IMR-90 (cell line): ENCODE measurements at regions not wholly inside any gene's neighbourhood (a gene's known extent, or its start where the extent isn't known, plus 50 kb on each side); places are given as distances from the start of the nearest gene placed in this dataset.

Experiments
- ATAC-seq: fragments of 200-7000 bp; cut with Tn5 transposase; 2 replicates; pipeline ENCODE4 v1.9.1; 2020; ENCODE audit warnings: low read depth, mild to moderate bottlenecking, moderate library complexity
- BruUV-seq: library from RNA; stranded (reverse); fragments of 400-500 nt; replicated peaks from 2 replicates; lab custom pipeline; 2021; lab: Mats Ljungman, UMichigan
- CTCF ChIA-PET: fragments of 300-600 bp; formaldehyde crosslinking; extraction: SDS; loops from one replicate; lab custom pipeline; 2021; ENCODE audit warnings: antibody characterized with exemption; lab: Yijun Ruan, JAX
- POLR2A ChIA-PET: fragments of 300-600 bp; sonication (Branson Sonifier 250); formaldehyde crosslinking; loops from one replicate; lab custom pipeline; 2022; ENCODE audit warnings: antibody characterized with exemption; ENCODE audit not compliant: unreplicated experiment; lab: Charles Lee
- DNase-seq: peaks from one replicate; pipeline ENCODE4 v3.0.0; 2013
- H2AFZ ChIP-seq: replicated peaks from 2 replicates; pipeline ENCODE3; 2013; ENCODE audit warnings: low read length, mild to moderate bottlenecking; ENCODE audit not compliant: poor library complexity
- H2AK5ac ChIP-seq: 2 replicates; pipeline ENCODE4 v1.6.1; 2013; ENCODE audit warnings: low read depth, low read length, inconsistent platforms
- H2AK9ac ChIP-seq: replicated peaks from 2 replicates; pipeline ENCODE3; 2013; ENCODE audit warnings: mild to moderate bottlenecking, low read depth, low read length, moderate library complexity; ENCODE audit not compliant: poor library complexity
- H2BK120ac ChIP-seq: 2 replicates; pipeline ENCODE4 v1.6.1; 2013; ENCODE audit warnings: low read depth, low read length, inconsistent platforms
- H2BK15ac ChIP-seq: 3 replicates; pipeline ENCODE4 v1.6.1; 2013; ENCODE audit warnings: low read depth, low read length, inconsistent platforms
- H2BK20ac ChIP-seq: 2 replicates; pipeline ENCODE4 v1.6.1; 2013; ENCODE audit warnings: low read depth, mild to moderate bottlenecking, inconsistent platforms, low read length, moderate library complexity
- H2BK5ac ChIP-seq: 2 replicates; pipeline ENCODE4 v1.6.1; 2013; ENCODE audit warnings: mild to moderate bottlenecking, low read depth, low read length, inconsistent platforms; ENCODE audit not compliant: poor library complexity, severe bottlenecking
- H3K14ac ChIP-seq: replicated peaks from 2 replicates; pipeline ENCODE4 v1.6.1; 2013; ENCODE audit warnings: low read depth, low read length, inconsistent platforms
- H3K18ac ChIP-seq: 2 replicates; pipeline ENCODE4 v1.6.1; 2013; ENCODE audit warnings: low read depth, low read length, control low read depth
- H3K23ac ChIP-seq: 2 replicates; pipeline ENCODE4 v1.6.1; 2013; ENCODE audit warnings: low read depth, low read length, inconsistent platforms
- H3K27ac ChIP-seq: 2 replicates; pipeline ENCODE4 v1.5.1; 2013; ENCODE audit warnings: mild to moderate bottlenecking, control low read depth, low read length; ENCODE audit not compliant: insufficient read depth
- H3K27me3 ChIP-seq: 2 replicates; pipeline ENCODE4 v1.6.1; 2013; ENCODE audit warnings: low read length; ENCODE audit not compliant: control insufficient read depth, insufficient read depth
- H3K36me3 ChIP-seq: 2 replicates; pipeline ENCODE4 v1.6.1; 2013; ENCODE audit warnings: low read length, mixed read lengths; ENCODE audit not compliant: control insufficient read depth, insufficient read depth
- H3K4ac ChIP-seq: 2 replicates; pipeline ENCODE4 v1.6.1; 2013; ENCODE audit warnings: low read depth, low read length, inconsistent platforms
- H3K4me1 ChIP-seq: 2 replicates; pipeline ENCODE4 v1.6.1; 2013; ENCODE audit warnings: low read length, mixed read lengths; ENCODE audit not compliant: control insufficient read depth, insufficient read depth
- H3K4me2 ChIP-seq: 2 replicates; pipeline ENCODE4 v1.6.1; 2013; ENCODE audit warnings: low read depth, mild to moderate bottlenecking, control low read depth, low read length, moderate library complexity
- H3K4me3 ChIP-seq: 2 replicates; pipeline ENCODE4 v1.5.1; 2013; ENCODE audit warnings: low read depth, mild to moderate bottlenecking, control low read depth, low read length, moderate library complexity; ENCODE audit not compliant: insufficient read depth
- H3K56ac ChIP-seq: 2 replicates; pipeline ENCODE4 v1.6.1; 2013; ENCODE audit warnings: low read length, inconsistent platforms; ENCODE audit not compliant: insufficient read depth; ENCODE audit errors: extremely low read depth
- H3K79me1 ChIP-seq, 2 experiments: 2 replicates each; pipeline ENCODE4 v1.6.1; 2013; ENCODE audit warnings: low read length in 2 of 2, inconsistent platforms in 1 of 2, low read depth in 1 of 2
- H3K9ac ChIP-seq: 2 replicates; pipeline ENCODE4 v1.6.1; 2013; ENCODE audit warnings: low read depth, low read length, control low read depth
- H3K9me1 ChIP-seq: 2 replicates; pipeline ENCODE4 v1.6.1; 2013; ENCODE audit warnings: low read length, inconsistent platforms; ENCODE audit not compliant: insufficient read depth
- H3K9me3 ChIP-seq: 2 replicates; pipeline ENCODE4 v1.6.1; 2013; ENCODE audit warnings: low read length; ENCODE audit not compliant: control insufficient read depth, insufficient read depth
- H4K20me1 ChIP-seq: 2 replicates; pipeline ENCODE4 v1.6.1; 2013; ENCODE audit warnings: low read length, inconsistent platforms; ENCODE audit not compliant: insufficient read depth
- H4K5ac ChIP-seq: 2 replicates; pipeline ENCODE4 v1.6.1; 2013; ENCODE audit warnings: mild to moderate bottlenecking, low read depth, low read length, control low read depth
- H4K8ac ChIP-seq, 2 experiments: 2 replicates each; pipeline ENCODE4 v1.6.1; 2013; ENCODE audit warnings: low read depth in 2 of 2, low read length in 2 of 2, control low read depth in 1 of 2, inconsistent platforms in 1 of 2
- H4K91ac ChIP-seq: 2 replicates; pipeline ENCODE4 v1.6.1; 2013; ENCODE audit warnings: low read depth, low read length, inconsistent platforms; ENCODE audit not compliant: insufficient read depth
- NFE2L2 ChIP-seq: fragments of 150-350 bp; IDR thresholded peaks from 2 replicates; pipeline ENCODE4 v1.6.1; 2016; ENCODE audit warnings: low read depth, mild to moderate bottlenecking, low read length
- POLR2A ChIP-seq: IDR thresholded peaks from 2 replicates; pipeline ENCODE4 v1.6.1; 2012; ENCODE audit warnings: mild to moderate bottlenecking, low read depth, low read length
- WGBS, 2 experiments: methylation state at CpG; one replicate each; pipeline versions ENCODE4 v1.1.5 to v1.1.7; 2013; ENCODE audit warnings: missing lambda C conversion rate in 2 of 2; ENCODE audit not compliant: insufficient read length in 1 of 2; ENCODE audit errors: extremely low coverage in 2 of 2; 5-methylcytosine and 5-hydroxymethylcytosine counted together
- dilution Hi-C: fragments of 300-500 bp; cut with HindIII; formaldehyde crosslinking; loops from one replicate; pipeline ENCODE4 v1.14.3; 2018; ENCODE audit warnings: low sequenced_read_pairs; ENCODE audit not compliant: unreplicated experiment
- in situ Hi-C: fragments of 300-500 bp; cut with MboI; formaldehyde crosslinking; loops from 3 replicates; pipeline ENCODE4 v1.14.3; 2019; ENCODE audit warnings: low sequenced_read_pairs, inconsistent platforms, mixed read lengths
- intact Hi-C: fragments of 100-400 bp; cut with micrococcal nuclease; formaldehyde crosslinking; loops from 2 replicates; pipeline ENCODE4 v1.10.0; 2022

DNA sequence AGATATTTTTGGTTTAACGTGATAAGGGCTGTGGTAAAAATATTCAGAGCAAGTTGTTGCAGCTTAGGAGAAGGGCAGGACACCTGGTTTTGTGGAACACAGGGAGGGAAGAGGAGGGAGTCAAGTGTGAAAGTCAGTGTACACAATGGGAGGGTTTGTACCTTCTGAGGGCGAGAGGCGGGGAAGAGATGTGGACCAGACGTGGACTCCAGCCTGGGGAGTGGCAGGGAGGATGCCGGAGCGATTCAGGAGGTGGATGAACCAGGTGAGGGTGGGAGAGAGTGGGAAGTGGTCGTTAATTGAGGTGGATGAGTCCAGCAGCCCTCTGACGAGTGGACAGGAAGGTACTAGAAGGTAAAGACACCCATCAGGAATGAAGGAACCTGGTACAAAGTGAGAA is 52.2 kb upstream of the IRF2BP2 start:
- H3K18ac ChIP-seq = no peak overlapping the region
- no peak overlapping the region for H4K5ac ChIP-seq
- dilution Hi-C loops = no loop called here
- no peak overlapping the region for H3K27ac ChIP-seq
- peak overlapping the region; percentile 64; the same call in 1 of the 3 replicates for H2BK15ac ChIP-seq
- no peaks in the 10 kb centered on the region for H3K27me3 ChIP-seq
- no peak overlapping the region for H3K9ac ChIP-seq
- no peaks in the 10 kb centered on the region for H3K36me3 ChIP-seq
- DNase-seq (no peak), ATAC-seq (no peak)
- H3K4ac ChIP-seq = peak overlapping the region; percentile 7; the same call in 1 of the 2 replicates
- H2AK9ac ChIP-seq = no peak overlapping the region
- no TSS peak for BruUV-seq
- no peak overlapping the region for H3K4me3 ChIP-seq
- H3K23ac ChIP-seq = no peak overlapping the region
- intact Hi-C loops = no loop called here
- 88% methylated on average over 7 of the region's 8 CpGs; no CpG with 5 or more reads in 1 of the 2 experiments for WGBS, 2 experiments
- H3K9me1 ChIP-seq = peaks cover 20% of the 10 kb centered on the region
- H4K91ac ChIP-seq = no peak overlapping the region
- H3K4me2 ChIP-seq = no peak overlapping the region
- no peak overlapping the region for H2BK20ac ChIP-seq
- H3K4me1 ChIP-seq = peaks cover 16% of the 10 kb centered on the region
- no peak overlapping the region for H3K14ac ChIP-seq
- no peak overlapping the region for H4K8ac ChIP-seq
- in situ Hi-C loops = no loop called here
- no peak overlapping the region for H3K56ac ChIP-seq
- H3K79me1 ChIP-seq = peaks cover 0 to 6% of the 10 kb centered on the region in 2 experiments; a peak in 1 of 4 replicates
- ChIA-PET POLR2A (no interaction called here), CTCF (no interaction called here)
- no peaks in the 10 kb centered on the region for H4K20me1 ChIP-seq
- peak overlapping the region; percentile 57; the same call in 1 of the 2 replicates for H2AK5ac ChIP-seq
- TF ChIP-seq POLR2A = no peak
- TF ChIP-seq NFE2L2 = no peak
- H3K9me3 ChIP-seq = peaks cover 4% of the 10 kb centered on the region
- H2AFZ ChIP-seq = peak overlapping the region; percentile 45
- H2BK5ac ChIP-seq = no peak overlapping the region
- no peak overlapping the region; the same call in none of the 2 replicates for H2BK120ac ChIP-seq
